ENCODE measurements at regions not wholly inside any gene's neighbourhood (a gene's known extent, or its start where the extent isn't known, plus 50 kb on each side); places are given as distances from the start of the nearest gene placed in this dataset.
"Not testable (repeated sequence)": the region's sequence is repeated elsewhere in the genome, so short reads cannot be mapped to it uniquely, and the experiment has no call there.

DNA sequence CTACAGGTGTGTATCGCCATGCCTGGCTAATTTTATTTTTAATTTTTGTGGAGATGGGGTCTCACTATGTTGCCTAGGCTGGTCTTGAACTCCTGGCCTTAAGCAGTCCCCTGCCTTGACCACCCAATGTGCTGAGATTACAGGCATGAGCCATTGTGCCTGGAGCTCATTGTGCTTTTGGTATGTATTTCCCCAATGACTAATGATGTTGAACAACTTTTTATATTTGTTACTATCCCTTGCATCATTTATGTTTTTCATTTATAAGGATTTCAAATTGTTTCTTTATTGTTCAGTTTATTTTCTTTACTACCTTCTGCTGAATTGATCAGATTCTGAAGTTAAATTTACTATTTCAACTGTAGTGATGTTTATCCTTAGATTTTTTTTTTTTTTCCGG lies 199.7 kb downstream of the CEP135 start:
- no peak for DNase-seq (ENCODE audit: low read depth in 2 of 3, low spot score in 1 of 3)

DNA sequence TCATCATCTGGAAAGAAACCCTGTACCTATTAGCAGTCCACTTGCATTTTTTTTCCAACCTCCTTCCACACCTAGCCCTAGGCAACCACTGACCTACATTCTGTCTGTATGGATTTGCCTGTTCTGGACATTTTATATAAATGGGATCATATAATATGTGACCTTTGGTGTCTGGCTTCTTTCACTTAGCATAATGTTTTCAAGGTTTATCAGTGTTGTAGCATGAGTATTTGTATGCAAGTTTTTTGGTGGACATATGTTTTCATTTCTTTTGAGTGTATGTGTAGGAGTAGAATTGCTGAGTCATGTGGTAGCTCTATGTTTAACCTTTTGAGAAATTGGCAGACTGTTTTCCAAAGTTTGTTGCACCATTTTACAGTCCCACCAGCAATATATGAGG lies 198.6 kb downstream of the CEP135 start:
- DNase-seq (ENCODE audit: low read depth in 2 of 3, low spot score in 1 of 3): no peak

DNA sequence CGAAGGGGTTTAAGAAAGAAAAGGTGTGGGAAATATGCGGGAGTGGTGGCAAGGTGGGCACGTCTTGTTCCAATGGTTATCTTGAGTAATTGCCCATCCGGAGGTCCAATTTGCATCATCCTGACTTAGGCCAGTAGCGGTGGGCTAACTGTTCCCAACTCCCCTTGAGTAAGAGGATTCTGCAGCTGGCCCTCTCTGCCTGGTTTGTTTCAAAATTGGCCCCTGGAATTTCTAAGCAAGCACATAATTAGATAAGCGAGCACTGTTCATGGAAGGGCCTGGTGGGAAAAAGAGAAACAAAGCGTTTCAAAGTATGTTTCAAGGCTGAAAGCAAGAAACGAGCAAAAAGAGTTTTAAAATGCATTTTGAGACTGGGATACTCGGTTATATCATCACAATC lies 198.2 kb downstream of the CEP135 start:
- no peak for DNase-seq (ENCODE audit: low read depth in 2 of 3, low spot score in 1 of 3)

DNA sequence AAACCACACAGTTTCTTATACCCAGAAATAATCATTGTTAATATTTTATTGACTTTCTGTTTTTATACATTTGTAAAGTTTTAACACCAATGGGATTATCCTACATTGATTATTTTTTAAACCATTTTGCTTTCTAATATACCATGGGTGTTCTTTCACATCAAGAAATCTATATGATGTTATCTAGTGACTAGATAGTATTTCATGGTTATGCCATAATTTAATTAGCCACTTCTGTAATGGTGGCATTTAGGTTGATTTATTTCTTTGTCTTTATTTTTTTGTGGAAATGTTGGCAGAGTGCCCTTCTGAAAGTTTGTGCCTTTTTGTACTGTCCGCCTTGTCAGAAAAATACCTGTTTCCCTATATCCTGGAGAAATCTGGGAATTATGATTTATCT lies 193.3 kb downstream of the CEP135 start:
- no peak for DNase-seq (ENCODE audit: low read depth in 2 of 3, low spot score in 1 of 3)

DNA sequence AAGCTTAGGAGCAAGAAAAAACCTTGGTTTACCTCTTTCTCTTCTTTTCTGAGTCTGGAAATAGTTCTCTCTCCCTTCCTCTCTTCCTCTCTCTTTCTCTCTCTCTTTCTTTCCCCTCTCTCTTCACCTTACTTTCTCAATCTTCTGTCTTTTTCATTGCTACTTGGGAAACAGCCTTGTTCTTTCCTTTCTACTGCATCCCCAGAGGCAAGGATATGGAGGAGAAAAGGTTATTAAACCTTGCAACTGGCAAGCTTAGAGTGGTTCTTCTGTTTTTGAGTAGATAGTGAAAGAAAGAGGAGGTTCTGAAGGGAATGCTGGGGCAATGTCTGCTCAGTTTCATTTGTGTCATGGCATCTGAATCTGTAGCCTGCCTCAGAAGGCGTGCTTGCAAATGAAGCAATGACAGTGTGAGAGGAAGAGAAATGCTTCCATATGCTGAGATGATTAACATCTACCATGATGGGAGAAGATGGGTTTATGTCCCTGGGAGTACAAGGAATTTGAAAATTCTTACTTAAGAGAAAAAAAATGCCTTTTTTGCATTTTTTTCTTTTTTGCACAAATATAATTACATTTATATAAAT lies 190.6 kb downstream of the CEP135 start:
- DNase-seq (ENCODE audit: low read depth in 2 of 3, low spot score in 1 of 3): no peak

DNA sequence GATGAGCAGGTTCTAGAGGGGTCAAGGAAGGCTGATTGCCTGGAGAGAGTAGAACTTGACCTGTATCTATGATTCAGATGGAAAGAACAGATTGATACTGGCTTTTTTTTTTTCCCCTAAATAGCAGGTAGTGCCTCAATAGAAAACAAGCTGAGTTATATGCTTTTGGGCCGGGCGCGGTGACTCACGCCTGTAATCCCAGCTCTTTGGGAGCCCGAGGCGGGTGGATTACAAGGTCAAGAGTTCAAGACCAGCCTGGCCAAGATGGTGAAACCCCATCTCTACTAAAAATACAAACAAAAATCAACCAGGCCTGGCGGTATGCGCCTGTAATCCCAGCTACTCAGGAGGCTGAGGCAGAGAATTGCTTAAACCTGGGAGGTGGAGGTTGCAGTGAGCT lies 186.1 kb downstream of the CEP135 start:
- not testable (repeated sequence) for DNase-seq (ENCODE audit: low read depth in 2 of 3, low spot score in 1 of 3)

DNA sequence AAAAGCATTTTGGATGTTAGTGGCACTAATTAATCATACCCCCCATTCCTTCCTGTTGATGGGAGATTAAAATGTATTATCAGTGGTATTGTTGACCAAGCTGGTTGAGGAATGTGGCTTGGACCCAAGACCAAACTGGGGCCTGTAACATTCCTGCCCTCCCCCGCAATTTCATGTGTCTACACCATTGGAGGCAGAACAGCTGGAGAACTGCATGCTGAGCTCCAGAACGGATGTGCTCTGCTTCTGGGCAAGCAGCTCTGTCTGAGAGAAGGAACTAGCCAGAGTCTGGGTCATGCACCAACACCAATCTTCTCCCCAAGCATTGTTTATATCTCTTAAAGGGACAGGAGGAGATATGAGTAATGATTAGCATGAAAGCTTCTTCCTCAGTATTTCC lies 185.5 kb downstream of the CEP135 start:
- no peak for DNase-seq (ENCODE audit: low read depth in 2 of 3, low spot score in 1 of 3)

DNA sequence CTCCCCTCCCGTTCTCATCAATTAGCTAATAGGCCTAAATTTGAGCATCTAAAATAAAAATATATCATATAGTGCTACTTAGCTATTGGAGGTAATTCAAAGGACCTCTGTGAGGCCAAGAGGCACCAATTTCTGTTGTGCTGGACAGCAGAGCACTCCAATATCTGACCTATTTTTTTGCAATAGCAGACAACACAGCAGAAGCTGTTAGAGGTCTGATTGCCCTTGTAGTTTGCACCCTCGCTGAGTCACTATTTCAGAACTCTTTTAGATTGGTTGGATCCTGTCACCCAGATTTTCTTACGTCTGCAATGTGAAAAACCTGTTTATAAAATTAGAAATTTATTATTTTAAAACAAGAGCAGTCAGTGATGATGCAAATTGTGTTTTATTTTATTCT lies 184.1 kb downstream of the CEP135 start:
- DNase-seq (ENCODE audit: low read depth in 2 of 3, low spot score in 1 of 3): no peak

DNA sequence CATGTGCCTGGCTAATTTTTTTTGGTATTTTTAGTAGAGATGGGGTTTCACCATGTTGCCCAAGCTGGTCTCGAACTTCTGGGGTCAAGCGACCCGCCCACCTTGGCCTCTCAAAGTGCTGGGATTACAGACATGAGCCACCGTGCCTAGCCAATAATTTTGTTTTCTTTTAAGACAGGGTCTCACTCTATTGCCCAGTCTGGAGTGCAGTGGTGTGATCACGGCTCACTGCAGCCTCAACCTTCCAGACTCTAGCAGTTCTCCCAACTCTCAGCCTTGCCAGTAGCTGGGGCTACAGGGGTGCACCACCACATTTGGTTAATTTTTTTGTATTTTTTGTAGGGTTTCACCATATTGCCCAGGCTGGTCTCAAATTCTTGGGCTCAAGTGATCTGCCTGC lies 183.4 kb downstream of the CEP135 start:
- not testable (repeated sequence) for DNase-seq (ENCODE audit: low read depth in 2 of 3, low spot score in 1 of 3)

DNA sequence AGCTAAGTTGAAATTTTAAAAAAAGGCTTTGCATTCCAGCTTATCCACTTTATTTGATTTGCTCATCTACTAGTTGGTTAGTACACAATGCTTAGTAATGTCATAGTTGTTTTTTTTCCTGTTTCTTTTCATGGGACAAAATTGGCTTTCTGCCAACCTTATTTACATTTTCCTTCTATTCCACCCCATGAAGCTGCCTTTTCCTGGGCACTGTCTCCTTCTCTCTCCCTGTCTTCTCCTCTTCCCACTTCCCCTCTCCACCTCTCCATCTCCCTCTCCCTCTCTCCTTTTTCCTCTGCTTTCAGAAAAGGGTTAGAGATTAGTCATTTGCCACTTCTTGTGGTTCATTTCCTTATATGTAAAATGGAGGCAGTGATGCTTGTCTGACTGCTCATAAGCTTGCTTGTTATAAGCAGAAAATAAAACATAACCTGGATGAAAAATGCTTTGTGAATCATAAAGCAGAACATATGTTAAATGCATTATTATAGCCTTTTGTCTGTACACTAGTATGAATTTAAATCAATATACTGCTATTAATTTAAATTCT lies 181.9 kb downstream of the CEP135 start:
- no peak for DNase-seq (ENCODE audit: low read depth in 2 of 3, low spot score in 1 of 3)

DNA sequence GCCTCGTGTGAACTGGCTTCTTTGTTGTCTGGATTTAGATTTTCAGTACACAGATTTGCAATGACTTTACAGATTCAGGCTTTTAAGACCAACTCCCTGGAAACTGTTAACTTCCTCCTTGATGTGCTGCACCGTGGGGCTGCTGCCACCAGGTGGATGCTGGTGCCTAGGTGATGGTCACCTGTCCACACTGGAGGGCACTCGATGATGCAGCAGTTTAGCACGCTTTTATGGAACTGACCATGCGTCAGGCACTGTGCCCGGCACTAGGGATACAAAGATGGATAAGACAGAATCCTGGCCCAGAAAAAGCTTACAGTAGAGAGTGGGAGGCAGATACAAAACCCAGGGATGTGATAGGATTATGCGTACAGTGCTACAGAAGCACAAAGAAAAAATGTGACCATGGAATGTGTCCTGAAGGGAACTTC lies 180.7 kb downstream of the CEP135 start:
- DNase-seq (ENCODE audit: low read depth in 2 of 3, low spot score in 1 of 3): peak; percentile 2 to 18 (median 2)

DNA sequence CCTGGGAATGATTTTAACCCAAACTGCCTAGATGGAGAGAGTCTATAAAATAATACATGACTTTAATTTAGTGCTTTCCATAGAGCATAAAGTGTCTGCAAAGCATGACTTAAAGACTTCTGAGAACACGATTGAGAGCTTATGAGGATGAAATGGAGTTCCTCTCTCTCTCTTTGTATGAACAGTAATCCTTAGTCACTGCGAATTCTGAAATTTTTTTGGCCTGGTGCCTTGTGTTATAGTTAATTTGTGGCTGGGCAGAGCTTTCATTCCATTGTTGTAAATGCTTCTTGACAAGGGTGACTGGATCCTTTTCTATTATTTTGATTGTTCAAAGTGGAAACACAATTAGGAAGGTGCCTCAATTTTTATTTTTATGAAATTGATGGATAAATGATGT lies 179.5 kb downstream of the CEP135 start:
- no peak for DNase-seq (ENCODE audit: low read depth in 2 of 3, low spot score in 1 of 3)

DNA sequence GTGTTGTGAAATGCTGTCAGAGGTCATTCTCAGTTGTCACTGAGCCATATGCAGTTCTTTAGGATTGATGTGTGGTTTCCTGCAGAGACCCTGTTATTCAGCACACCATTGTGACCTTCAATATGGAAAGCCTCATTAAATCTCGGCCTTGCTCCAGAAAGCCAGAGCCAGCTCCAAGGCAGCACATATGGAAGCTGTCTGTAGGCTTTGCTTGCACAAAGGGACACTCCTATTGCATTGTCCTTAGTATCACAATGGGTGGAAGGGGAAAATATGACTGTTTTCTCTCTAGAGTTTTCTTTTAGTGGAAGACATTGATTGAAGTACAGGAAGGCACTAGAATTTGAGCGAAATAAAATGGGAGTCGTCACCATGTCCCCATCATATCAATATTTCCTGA lies 179.0 kb downstream of the CEP135 start:
- DNase-seq (ENCODE audit: low read depth in 2 of 3, low spot score in 1 of 3): no peak

DNA sequence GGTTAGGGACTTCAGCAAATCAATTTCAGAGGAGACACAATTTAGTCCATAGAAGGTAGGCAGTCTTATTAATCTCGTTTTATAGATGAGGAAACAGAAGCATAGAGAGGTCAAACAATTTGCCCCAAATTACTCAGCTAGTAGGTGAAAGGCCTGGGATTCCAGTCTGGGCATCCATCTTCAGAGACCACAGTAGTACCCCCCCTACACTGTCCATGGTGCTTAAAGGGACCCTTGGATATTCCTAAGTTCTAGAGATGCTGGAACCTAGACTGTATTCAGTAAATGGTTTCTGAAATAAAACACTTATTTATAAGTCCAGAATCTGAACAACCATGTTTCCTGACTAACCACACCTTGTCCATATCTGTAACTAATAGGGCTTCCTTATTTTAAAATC lies 174.8 kb downstream of the CEP135 start:
- DNase-seq (ENCODE audit: low read depth in 2 of 3, low spot score in 1 of 3): no peak

DNA sequence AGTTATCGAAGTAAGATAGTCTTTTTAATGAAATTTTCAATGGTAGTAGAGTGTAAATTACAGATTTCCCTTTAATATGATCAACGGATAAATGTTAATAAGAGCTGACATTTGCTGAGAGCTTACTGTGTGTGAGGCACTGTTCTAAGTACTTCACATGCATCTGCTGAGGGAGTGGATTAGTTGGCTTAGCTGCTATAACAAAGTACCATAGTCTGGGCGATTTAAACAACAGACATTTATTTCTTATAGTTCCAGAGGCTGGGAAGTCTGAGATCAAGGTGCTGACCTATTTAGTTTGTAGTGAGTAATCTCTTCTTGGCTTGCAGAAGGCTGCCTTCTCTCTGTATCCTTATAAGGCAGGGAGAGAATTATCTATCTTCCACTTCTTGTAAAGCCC lies 174.3 kb downstream of the CEP135 start:
- no peak for DNase-seq (ENCODE audit: low read depth in 2 of 3, low spot score in 1 of 3)

DNA sequence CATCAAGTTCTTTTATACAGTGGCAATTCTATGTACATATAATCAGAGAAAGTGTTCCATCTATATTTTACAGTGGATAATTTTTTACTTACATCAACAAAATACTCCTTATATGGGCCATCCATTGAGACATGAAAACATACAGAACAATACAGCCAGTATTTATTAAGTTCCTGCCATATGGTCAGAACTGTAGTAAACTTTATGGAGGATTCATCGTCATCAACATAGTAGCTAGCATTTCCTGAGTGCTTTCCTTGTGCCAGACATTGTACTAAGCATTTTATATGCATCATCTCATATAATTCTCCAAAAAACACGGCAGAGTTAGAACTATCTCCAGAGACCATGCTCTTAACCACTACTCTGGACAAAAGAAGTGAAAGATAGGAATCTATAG lies 170.1 kb downstream of the CEP135 start:
- DNase-seq (ENCODE audit: low read depth in 2 of 3, low spot score in 1 of 3): no peak

DNA sequence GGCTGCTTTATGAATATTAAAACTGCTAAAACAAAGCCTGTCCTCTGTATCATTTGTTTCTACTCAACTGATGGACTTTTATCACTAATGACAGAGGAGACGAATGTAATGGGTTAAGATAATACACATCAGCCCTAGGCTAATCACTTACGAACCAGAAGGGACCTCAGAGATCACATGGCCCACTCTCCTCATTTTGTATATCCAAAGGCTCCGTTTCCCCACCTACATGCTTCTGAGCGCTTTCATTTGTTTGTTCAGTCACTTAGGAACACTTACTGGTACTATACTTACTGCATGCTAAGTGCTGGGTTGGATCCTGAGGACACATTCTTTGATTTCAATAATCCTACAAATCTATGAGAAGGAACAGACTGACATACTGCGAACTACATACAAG lies 169.3 kb downstream of the CEP135 start:
- no peak for DNase-seq (ENCODE audit: low read depth in 2 of 3, low spot score in 1 of 3)

DNA sequence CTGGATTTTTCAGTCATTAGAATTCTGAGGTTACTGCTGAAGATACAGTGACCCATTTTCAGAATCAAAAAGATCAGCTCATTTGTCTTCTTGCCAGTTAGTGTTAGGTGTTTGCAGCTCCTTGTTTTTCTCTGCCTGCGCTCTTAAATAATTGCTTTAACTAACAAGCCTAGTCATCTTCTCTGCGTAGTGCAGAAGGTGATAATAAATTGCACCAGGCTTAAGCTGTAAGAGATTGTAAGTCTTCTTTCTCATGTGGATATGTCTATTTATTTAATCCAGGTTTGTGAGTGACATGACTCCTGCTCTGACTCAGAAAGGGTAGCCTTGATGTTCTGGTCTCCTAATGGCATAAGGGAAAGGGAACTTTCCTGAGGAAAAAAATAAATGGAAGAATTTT lies 167.2 kb downstream of the CEP135 start:
- no peak for DNase-seq (ENCODE audit: low read depth in 2 of 3, low spot score in 1 of 3)

DNA sequence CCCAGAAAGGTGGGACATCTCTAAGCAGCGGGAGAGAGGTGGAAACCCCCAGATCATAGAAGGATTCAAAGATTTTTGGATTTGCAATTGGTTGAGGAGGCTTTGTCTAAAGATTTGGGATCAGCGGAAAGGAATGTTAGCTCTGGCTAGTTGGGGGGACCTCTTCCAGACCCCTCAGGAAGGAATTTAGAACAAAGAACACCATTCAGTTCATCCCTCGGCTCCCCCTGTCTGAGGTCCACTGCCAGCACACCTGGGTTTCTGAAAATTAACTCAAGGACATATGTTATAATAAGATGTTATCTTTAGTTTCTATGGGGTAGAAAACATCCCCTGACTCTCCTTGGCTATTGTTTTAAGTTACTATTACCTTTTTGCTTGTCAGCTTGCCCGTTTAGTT lies 163.6 kb downstream of the CEP135 start:
- DNase-seq (ENCODE audit: low read depth in 2 of 3, low spot score in 1 of 3): no peak

DNA sequence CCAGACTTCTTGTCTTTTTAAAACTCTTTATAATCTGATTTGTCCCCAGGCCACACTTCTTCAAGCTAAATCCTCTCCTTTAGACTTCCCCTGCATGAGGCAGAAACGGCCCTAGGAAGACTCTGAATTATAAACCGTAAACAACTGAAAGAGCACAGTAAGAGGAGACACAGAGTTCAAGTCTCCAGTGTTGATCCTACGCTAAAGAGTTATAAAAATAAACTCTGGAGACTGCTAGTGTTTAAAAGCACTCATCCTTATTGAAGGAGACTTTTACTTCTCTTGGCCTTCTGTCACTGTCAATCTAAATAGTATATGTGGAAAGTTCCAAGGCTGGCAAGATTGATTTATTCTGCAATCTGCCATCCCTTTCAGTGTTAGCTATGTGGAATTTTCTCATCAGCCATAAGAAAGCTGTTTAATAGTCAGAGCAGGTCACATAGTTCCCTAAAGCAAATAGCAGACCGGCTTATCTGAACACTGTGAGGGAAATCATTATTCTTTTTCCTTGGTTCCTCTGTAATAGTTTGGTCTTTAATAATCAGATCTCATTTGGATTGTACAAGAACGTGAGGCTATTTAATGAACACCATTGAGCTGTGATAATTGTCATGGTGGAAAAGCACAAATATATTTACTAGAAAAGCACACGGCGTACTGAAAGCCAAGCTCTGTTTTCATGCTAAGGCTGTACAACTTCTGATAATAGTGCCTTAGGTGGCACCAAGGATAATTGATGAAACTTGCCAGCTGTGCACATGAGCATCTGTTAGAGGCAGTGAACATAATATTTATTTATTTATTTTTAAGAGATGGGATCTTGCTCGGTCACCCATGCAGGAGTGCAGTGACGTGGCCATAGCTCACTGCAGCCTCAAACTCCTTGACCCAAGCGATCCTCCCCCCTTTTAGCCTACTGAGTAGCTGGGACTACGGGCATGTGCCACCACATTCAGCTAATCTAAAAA lies 157.7 kb downstream of the CEP135 start:
- DNase-seq (ENCODE audit: low read depth in 2 of 3, low spot score in 1 of 3): no peak

DNA sequence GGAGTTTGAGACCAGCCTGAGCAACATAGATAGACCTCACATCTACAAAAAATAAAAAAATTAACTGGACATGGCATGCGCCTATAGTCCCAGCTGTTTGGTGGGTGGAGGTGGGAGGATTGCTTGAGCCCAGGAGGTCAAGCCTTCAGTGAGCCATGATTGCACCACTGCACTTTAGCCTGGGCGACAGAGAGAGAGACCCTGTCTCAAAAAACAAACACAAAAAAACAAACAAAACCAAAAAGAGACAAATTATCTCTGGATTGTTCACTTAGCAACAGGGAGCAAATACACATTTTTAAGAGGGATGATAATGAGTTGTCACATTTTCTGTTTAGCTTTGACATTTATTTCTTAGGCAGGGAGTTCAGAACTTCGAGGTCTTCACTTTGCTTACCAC lies 155.4 kb downstream of the CEP135 start:
- no peak for DNase-seq (ENCODE audit: low read depth in 2 of 3, low spot score in 1 of 3)

DNA sequence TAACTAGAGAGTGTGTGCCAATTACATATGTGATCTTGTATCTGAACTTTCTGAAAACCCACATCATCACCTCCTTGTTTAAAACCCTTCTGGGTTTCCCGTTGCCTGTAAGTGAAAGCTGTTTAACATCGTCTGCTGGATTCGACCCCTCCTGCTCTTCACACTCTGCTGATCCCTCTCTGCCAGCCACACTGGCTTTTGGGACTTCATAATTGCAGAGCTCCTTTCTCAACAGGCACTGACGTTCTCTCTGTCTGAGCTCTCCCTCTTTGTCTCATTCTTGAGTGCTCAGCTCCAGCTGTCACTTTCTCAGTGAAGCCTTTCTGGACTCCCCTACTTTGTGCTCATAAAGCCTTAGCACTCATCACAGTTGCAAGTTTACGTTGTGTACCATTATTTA lies 153.9 kb downstream of the CEP135 start:
- no peak for DNase-seq (ENCODE audit: low read depth in 2 of 3, low spot score in 1 of 3)
